ENCODE measurements at regions not wholly inside any gene's neighbourhood (a gene's known extent, or its start where the extent isn't known, plus 50 kb on each side); places are given as distances from the start of the nearest gene placed in this dataset.

DNA sequence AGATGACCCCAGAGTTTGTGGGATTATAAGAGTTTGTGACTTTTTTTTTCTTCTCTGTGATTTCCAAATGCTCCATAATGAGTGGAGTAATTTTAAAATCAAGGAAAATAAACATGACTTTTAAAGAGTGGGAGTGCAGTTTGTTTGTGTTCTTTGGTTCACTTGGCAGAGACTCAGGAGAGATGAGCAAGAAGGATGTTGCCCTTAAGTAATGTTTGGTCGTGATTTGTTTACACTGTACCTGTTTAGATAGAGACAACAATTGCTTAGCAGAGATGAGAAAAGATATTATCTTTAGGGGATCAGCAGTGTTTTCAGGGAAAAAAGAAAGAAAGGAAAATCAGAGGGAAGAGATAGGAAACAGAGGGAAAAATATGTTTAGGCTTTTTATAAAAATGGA lies 170.8 kb downstream of the ADSS2 start:
- Histone ChIP-seq H3K4me3 (no peak overlapping the region), H3K9ac (ENCODE audit: control insufficient read depth, insufficient read depth, low read length) (no peak overlapping the region), H3K27ac (ENCODE audit: control insufficient read depth, insufficient read depth) (no peak overlapping the region), H3K4me1 (ENCODE audit: control insufficient read depth, insufficient read depth, low read length) (no peaks in the 10 kb centered on the region), H2AFZ (ENCODE audit: control insufficient read depth, low read depth, low read length) (no peak overlapping the region), H4K20me1 (ENCODE audit: control insufficient read depth, insufficient read depth) (no peaks in the 10 kb centered on the region), H3K27me3 (replicated peaks in 1 of 2; ENCODE audit: control insufficient read depth in 2 of 2, insufficient read depth in 2 of 2, low read length in 1 of 2) (no peaks in the 10 kb centered on the region; a peak in 1 of 4 replicates), H3K9me3 (replicated peaks; ENCODE audit: control insufficient read depth, insufficient read depth, low read length) (no peaks in the 10 kb centered on the region; the same call in 2 of the 3 replicates), H3K4me2 (ENCODE audit: control insufficient read depth, insufficient read depth) (no peak overlapping the region), H3K36me3 (ENCODE audit: control insufficient read depth in 2 of 2, insufficient read depth in 2 of 2, low read length in 1 of 2) (no peaks in the 10 kb centered on the region), H3K79me2 (ENCODE audit: control insufficient read depth, insufficient read depth, low read length) (no peaks in the 10 kb centered on the region)
- intact Hi-C loops (cut with micrococcal nuclease; ENCODE audit: unreplicated experiment) (no loop called here), in situ Hi-C loops (cut with MboI) (no loop called here)
- ChIA-PET POLR2A (interaction anchor here (0.6 kb wide), 1 partner anchor 9 kb away, joined by 4 read pairs; no protein-coding TSS in a partner anchor), CTCF (interaction anchor here (1.3 kb wide), 1 partner anchor 9 kb away, joined by 6 read pairs; no protein-coding TSS in a partner anchor), RAD21 (ENCODE audit: unreplicated experiment) (no interaction called here), SMC1A (ENCODE audit: uncharacterized antibody, unreplicated experiment) (interaction anchor here (0.7 kb wide), 1 partner anchor 18 kb away, joined by 4 read pairs; no protein-coding TSS in a partner anchor)
- no peak for DNase-seq (ENCODE audit: low read depth, low spot score)
- no peak for ATAC-seq
- no TSS peak for BruUV-seq (replicated peaks)
- 40% methylated on average over 1 of the region's 1 CpG for WGBS (ENCODE audit: insufficient coverage, insufficient replicate concordance, low lambda C conversion rate, missing lambda C conversion rate)
- no peak for FAIRE-seq
- TF ChIP-seq TCF3 (IDR thresholded peaks at IDR 0.05; ENCODE audit: borderline replicate concordance, insufficient read depth, low read depth, low read length), result no peak
- TF ChIP-seq YY1 (IDR thresholded peaks at IDR 0.05; ENCODE audit: low read depth, low read length), result no peak
- TF ChIP-seq TAF1 (IDR thresholded peaks at IDR 0.05; ENCODE audit: borderline replicate concordance, low read depth, low read length), result no peak
- TF ChIP-seq TBL1XR1 (IDR thresholded peaks at IDR 0.05; ENCODE audit: low read depth, low read length), result no peak
- TF ChIP-seq RB1 (IDR thresholded peaks at IDR 0.05; ENCODE audit: borderline replicate concordance), result no peak

GRCh38 chr1:244283772-244284171 lies 167.9 kb downstream of the ADSS2 start:
- CTCF ChIA-PET, result interaction anchor here (0.6 kb wide), 1 partner anchor 792 kb away, joined by 3 read pairs; no protein-coding TSS in a partner anchor
- in situ Hi-C loops (cut with MboI), result no loop called here
- no TSS peak for BruUV-seq (replicated peaks)

More at GRCh38 chr1:244283772-244284171, 167.9 kb downstream of the ADSS2 start:
- Histone ChIP-seq H3K27ac (ENCODE audit: control insufficient read depth, insufficient read depth) (no peak overlapping the region), H3K4me2 (ENCODE audit: control insufficient read depth, insufficient read depth) (no peak overlapping the region), H3K27me3 (replicated peaks in 1 of 2; ENCODE audit: control insufficient read depth in 2 of 2, insufficient read depth in 2 of 2, low read length in 1 of 2) (no peaks in the 10 kb centered on the region; a peak in 1 of 4 replicates), H3K4me3 (no peak overlapping the region), H3K9ac (ENCODE audit: control insufficient read depth, insufficient read depth, low read length) (no peak overlapping the region), H4K20me1 (ENCODE audit: control insufficient read depth, insufficient read depth) (no peaks in the 10 kb centered on the region), H3K79me2 (ENCODE audit: control insufficient read depth, insufficient read depth, low read length) (no peaks in the 10 kb centered on the region), H2AFZ (ENCODE audit: control insufficient read depth, low read depth, low read length) (no peak overlapping the region), H3K4me1 (ENCODE audit: control insufficient read depth, insufficient read depth, low read length) (no peaks in the 10 kb centered on the region), H3K36me3 (ENCODE audit: control insufficient read depth in 2 of 2, insufficient read depth in 2 of 2, low read length in 1 of 2) (no peaks in the 10 kb centered on the region), H3K9me3 (replicated peaks; ENCODE audit: control insufficient read depth, insufficient read depth, low read length) (no peaks in the 10 kb centered on the region; the same call in 2 of the 3 replicates)
- POLR2A ChIA-PET, result no interaction called here
- no peak for DNase-seq (ENCODE audit: low read depth, low spot score)
- WGBS (ENCODE audit: insufficient coverage, insufficient replicate concordance, low lambda C conversion rate, missing lambda C conversion rate), result 26% methylated on average over 4 of the region's 4 CpGs
- no peak; the same call in 2 of the 3 replicates for ATAC-seq
- SMC1A ChIA-PET (ENCODE audit: uncharacterized antibody, unreplicated experiment), result interaction anchor here (1.1 kb wide), 1 partner anchor 11 kb away, joined by 4 read pairs; no protein-coding TSS in a partner anchor
- TF ChIP-seq, protein P1, sequence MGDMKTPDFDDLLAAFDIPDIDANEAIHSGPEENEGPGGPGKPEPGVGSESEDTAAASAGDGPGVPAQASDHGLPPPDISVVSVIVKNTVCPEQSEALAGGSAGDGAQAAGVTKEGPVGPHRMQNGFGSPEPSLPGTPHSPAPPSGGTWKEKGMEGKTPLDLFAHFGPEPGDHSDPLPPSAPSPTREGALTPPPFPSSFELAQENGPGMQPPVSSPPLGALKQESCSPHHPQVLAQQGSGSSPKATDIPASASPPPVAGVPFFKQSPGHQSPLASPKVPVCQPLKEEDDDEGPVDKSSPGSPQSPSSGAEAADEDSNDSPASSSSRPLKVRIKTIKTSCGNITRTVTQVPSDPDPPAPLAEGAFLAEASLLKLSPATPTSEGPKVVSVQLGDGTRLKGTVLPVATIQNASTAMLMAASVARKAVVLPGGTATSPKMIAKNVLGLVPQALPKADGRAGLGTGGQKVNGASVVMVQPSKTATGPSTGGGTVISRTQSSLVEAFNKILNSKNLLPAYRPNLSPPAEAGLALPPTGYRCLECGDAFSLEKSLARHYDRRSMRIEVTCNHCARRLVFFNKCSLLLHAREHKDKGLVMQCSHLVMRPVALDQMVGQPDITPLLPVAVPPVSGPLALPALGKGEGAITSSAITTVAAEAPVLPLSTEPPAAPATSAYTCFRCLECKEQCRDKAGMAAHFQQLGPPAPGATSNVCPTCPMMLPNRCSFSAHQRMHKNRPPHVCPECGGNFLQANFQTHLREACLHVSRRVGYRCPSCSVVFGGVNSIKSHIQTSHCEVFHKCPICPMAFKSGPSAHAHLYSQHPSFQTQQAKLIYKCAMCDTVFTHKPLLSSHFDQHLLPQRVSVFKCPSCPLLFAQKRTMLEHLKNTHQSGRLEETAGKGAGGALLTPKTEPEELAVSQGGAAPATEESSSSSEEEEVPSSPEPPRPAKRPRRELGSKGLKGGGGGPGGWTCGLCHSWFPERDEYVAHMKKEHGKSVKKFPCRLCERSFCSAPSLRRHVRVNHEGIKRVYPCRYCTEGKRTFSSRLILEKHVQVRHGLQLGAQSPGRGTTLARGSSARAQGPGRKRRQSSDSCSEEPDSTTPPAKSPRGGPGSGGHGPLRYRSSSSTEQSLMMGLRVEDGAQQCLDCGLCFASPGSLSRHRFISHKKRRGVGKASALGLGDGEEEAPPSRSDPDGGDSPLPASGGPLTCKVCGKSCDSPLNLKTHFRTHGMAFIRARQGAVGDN (IDR thresholded peaks at IDR 0.05), result no peak
- no peak for TF ChIP-seq KDM1A (IDR thresholded peaks at IDR 0.05; ENCODE audit: borderline replicate concordance)
- RAD21 ChIA-PET (ENCODE audit: unreplicated experiment), result no interaction called here
- intact Hi-C loops (cut with micrococcal nuclease; ENCODE audit: unreplicated experiment), result no loop called here
- FAIRE-seq, result no peak
